Peyer's patch (tissue), 4 donors: ENCODE measurements at regions not wholly inside any gene's neighbourhood (a gene's known extent, or its start where the extent isn't known, plus 50 kb on each side); places are given as distances from the start of the nearest gene placed in this dataset.

Experiments used
- DNase-seq, 3 donors: peaks; one replicate each; pipeline ENCODE4 v3.0.0-alpha.2; 2017 to 2019
- H3K27ac ChIP-seq, 4 donors: fragments of 200-600 bp; sonication (generic); one replicate each; pipeline ENCODE4 v1.5.1; 2016 to 2019
- H3K27me3 ChIP-seq, 2 donors: fragments of 200-600 bp; sonication (generic); one replicate each; pipeline ENCODE4 v1.5.1; 2019
- H3K36me3 ChIP-seq, 3 donors: fragments of 200-600 bp; sonication (generic); one replicate each; pipeline ENCODE4 v1.5.1; 2016 to 2019
- H3K4me1 ChIP-seq, 4 donors: fragments of 200-600 bp; sonication (generic); one replicate each; pipeline ENCODE4 v1.5.1; 2016 to 2019
- H3K4me3 ChIP-seq, 4 donors: fragments of 200-600 bp; sonication (generic); 1 replicate in 3 of 4; 2 replicates in 1 of 4; pipeline ENCODE4 v1.5.1; 2016 to 2019; ENCODE audit warnings: mild to moderate bottlenecking in 1 of 4
- H3K9me3 ChIP-seq, 4 donors: fragments of 200-600 bp; sonication (generic); one replicate each; pipeline ENCODE4 v1.5.1; 2016 to 2019; ENCODE audit warnings: mild to moderate bottlenecking in 1 of 4
- POLR2A ChIP-seq, 2 donors: fragments of 450-650 bp; IDR thresholded peaks; one replicate each; pipeline ENCODE4 v1.5.1; 2017; ENCODE audit warnings: antibody characterized with exemption in 2 of 2, mild to moderate bottlenecking in 2 of 2, moderate library complexity in 2 of 2
- TF ChIP-seq, protein P1 (sequence below), 6 experiments: fragments of 450-650 bp in 4 of 6; fragments of 200-600 bp in 2 of 6; sonication (generic) in 1 of 6; IDR thresholded peaks; one replicate each; pipeline ENCODE4 v1.5.1; 2017 to 2019; ENCODE audit warnings: antibody characterized with exemption in 6 of 6, mild to moderate bottlenecking in 3 of 6, moderate library complexity in 1 of 6

DNA sequence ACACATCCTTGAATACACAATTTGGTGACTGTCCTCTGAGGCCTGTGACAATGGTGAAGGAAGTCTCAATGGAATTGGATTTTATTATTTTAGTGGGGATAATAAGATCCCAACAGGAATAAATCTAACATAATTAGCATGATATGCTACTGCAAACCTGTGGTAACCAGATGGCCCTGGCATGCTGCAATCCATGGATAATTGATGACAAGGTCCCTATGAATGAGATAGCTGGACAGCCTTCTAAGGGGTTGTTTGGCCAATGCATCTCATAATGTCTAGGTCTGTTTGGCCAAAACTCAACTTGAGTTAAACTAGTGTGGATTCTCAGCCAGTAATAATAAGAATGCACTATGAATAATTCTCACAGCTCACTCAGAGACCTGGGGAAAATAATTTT lies 145.3 kb upstream of the GALNTL6 start:
- H3K27ac ChIP-seq, result no peak overlapping the region
- H3K4me1 ChIP-seq, result no peaks in the 10 kb centered on the region
- H3K4me3 ChIP-seq, result no peak overlapping the region
- H3K27me3 ChIP-seq, result no peaks in the 10 kb centered on the region
- no peaks in the 10 kb centered on the region for H3K36me3 ChIP-seq
- DNase-seq, result no peak
- TF ChIP-seq POLR2A (IDR thresholded peaks at IDR 0.05), result no peak
- TF ChIP-seq, protein P1, sequence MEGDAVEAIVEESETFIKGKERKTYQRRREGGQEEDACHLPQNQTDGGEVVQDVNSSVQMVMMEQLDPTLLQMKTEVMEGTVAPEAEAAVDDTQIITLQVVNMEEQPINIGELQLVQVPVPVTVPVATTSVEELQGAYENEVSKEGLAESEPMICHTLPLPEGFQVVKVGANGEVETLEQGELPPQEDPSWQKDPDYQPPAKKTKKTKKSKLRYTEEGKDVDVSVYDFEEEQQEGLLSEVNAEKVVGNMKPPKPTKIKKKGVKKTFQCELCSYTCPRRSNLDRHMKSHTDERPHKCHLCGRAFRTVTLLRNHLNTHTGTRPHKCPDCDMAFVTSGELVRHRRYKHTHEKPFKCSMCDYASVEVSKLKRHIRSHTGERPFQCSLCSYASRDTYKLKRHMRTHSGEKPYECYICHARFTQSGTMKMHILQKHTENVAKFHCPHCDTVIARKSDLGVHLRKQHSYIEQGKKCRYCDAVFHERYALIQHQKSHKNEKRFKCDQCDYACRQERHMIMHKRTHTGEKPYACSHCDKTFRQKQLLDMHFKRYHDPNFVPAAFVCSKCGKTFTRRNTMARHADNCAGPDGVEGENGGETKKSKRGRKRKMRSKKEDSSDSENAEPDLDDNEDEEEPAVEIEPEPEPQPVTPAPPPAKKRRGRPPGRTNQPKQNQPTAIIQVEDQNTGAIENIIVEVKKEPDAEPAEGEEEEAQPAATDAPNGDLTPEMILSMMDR (IDR thresholded peaks at IDR 0.05), result no peak
- H3K9me3 ChIP-seq, result no peaks in the 10 kb centered on the region

DNA sequence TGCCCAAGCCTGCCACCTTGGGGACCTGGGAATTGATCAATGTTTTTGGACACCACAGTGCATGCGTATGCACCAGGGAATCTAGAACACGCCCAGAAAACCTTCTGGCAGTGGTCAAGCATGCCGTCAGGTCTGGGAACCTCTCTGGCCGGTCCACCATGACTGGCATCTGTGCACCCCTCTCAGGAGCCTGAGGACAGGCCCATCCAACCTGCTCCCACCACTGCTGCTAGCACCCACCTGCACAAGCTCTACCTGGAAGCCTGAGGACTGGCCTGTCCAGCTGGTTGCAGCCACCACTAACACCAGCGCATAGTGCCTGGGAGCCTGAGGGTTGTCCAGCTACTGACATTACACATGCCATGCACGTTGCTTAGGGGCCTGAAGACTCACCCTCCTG lies 162.1 kb upstream of the GALNTL6 start:
- no peak overlapping the region for H3K4me3 ChIP-seq
- no peaks in the 10 kb centered on the region for H3K9me3 ChIP-seq
- no peaks in the 10 kb centered on the region for H3K4me1 ChIP-seq
- H3K27ac ChIP-seq, result no peak overlapping the region
- DNase-seq, result no peak
- H3K36me3 ChIP-seq, result no peaks in the 10 kb centered on the region
- no peaks in the 10 kb centered on the region for H3K27me3 ChIP-seq
- TF ChIP-seq, protein P1 (IDR thresholded peaks at IDR 0.05), result no peak
- TF ChIP-seq POLR2A (IDR thresholded peaks at IDR 0.05), result no peak

DNA sequence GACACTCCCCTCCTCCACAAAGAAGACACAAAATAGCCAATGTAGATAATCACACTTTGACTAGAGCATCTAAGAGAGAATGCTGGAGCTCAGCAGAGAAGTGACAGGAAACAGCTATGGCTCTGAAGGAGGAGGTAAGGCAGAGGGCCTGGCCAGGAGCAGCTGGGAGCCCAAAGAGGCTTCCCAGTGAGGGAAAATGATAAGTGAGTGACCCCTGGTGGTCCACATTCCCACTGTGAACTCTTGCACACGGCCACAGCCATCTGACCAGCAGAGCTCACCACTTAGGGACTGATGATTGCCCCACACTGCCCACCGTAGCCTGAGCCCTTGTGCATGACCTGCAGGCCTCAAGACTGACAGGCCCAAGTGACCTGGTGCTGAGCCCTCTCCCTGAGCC lies 162.7 kb upstream of the GALNTL6 start:
- H3K27me3 ChIP-seq, result no peaks in the 10 kb centered on the region
- no peak overlapping the region for H3K4me3 ChIP-seq
- TF ChIP-seq, protein P1 (IDR thresholded peaks at IDR 0.05), result no peak
- TF ChIP-seq POLR2A (IDR thresholded peaks at IDR 0.05), result no peak
- no peak overlapping the region for H3K27ac ChIP-seq
- no peak for DNase-seq
- H3K4me1 ChIP-seq, result no peaks in the 10 kb centered on the region
- no peaks in the 10 kb centered on the region for H3K36me3 ChIP-seq
- no peaks in the 10 kb centered on the region for H3K9me3 ChIP-seq

DNA sequence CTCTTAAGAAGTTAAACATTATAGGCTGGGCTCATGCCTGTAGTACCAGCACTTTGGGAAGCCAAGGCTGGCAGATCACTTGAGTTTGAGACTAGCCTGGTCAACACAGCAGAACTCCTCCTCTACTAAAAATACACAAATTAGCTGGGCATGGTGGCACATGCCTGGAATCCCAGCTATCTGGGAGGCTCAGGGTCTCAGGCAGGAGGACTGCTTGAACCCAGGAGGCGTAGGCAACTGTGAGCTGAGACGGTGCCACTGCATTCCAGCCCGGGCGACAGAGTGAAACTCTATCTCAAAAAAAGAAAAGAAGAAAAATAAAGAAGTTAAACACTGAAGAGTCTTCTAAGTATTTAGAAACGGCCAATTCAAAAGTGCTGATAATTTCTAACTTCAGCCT lies 164.3 kb upstream of the GALNTL6 start:
- no peak overlapping the region for H3K4me3 ChIP-seq

DNA sequence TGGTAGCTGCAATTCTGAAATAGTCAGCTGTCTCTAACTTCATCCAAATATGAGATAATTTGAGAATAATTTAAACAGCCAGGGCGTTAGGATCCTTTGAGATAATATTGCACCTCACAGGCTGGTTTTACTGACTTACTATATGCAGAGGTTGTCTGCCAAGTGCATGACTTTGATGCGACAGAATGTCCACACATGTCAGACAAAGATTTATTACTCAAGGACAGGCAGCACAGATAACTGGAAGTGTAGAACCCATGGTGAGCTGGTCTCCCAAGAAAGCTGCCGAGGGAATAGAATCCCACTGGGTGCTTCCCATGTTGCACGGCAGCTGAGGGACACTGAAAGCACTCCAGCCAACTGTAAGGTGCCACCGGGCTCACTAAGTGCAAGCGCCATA lies 166.2 kb upstream of the GALNTL6 start:
- no peak for TF ChIP-seq POLR2A (IDR thresholded peaks at IDR 0.05)
- TF ChIP-seq, protein P1 (IDR thresholded peaks at IDR 0.05), result no peak
- no peak overlapping the region for H3K4me3 ChIP-seq
- H3K27ac ChIP-seq, result no peak overlapping the region
- no peaks in the 10 kb centered on the region for H3K27me3 ChIP-seq
- no peaks in the 10 kb centered on the region for H3K9me3 ChIP-seq
- DNase-seq, result no peak
- H3K36me3 ChIP-seq, result no peaks in the 10 kb centered on the region
- H3K4me1 ChIP-seq, result no peaks in the 10 kb centered on the region

More for the DNA sequence above, 164.3 kb upstream of the GALNTL6 start:
- no peak for DNase-seq
- Histone ChIP-seq H3K27me3 (no peaks in the 10 kb centered on the region), H3K27ac (no peak overlapping the region), H3K4me1 (no peaks in the 10 kb centered on the region), H3K9me3 (no peaks in the 10 kb centered on the region), H3K36me3 (no peaks in the 10 kb centered on the region)
- TF ChIP-seq POLR2A (IDR thresholded peaks at IDR 0.05), result no peak
- TF ChIP-seq, protein P1 (IDR thresholded peaks at IDR 0.05), result no peak

DNA sequence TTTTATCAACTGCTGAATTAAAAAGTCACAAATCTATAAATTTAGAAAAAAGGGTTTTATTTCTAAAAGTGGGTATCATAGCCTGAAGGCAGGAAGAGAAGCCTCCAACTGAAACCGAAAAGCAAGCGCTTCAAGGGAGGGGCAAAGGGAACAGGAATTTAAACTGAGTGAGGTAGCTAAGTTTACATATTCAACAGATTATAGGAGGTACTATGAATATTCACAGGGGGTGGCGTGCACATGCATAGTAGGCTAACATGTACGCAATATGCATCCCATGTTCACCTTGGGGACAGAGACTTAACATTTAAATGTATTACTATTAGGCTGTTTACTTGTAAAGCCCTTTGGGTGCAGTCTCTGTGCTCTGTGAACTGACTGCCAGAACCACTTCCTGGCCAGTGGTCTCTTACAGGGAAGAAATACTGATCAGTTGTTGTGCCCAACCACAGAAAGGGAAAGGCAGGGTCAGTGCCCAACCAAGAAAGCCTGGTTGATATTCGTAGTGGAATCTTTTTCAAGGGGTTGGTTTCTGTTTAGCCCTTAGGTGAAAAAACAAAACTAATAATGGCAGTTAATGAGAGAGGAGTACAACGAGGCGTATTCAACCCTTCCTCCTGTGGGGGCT lies 168.7 kb upstream of the GALNTL6 start:
- no peak for DNase-seq
- no peak overlapping the region for H3K27ac ChIP-seq
- H3K9me3 ChIP-seq, result no peaks in the 10 kb centered on the region
- H3K4me1 ChIP-seq, result no peaks in the 10 kb centered on the region
- no peaks in the 10 kb centered on the region for H3K36me3 ChIP-seq
- H3K27me3 ChIP-seq, result no peaks in the 10 kb centered on the region
- TF ChIP-seq, protein P1 (IDR thresholded peaks at IDR 0.05), result no peak
- TF ChIP-seq POLR2A (IDR thresholded peaks at IDR 0.05), result no peak
- no peak overlapping the region for H3K4me3 ChIP-seq
